Tibial nerve (tissue), 3 donors: ENCODE measurements at regions not wholly inside any gene's neighbourhood (a gene's known extent, or its start where the extent isn't known, plus 50 kb on each side); places are given as distances from the start of the nearest gene placed in this dataset.

Experiments
- CTCF ChIP-seq, 5 experiments: fragments of 200-600 bp in 3 of 5; fragments of 450-650 bp in 2 of 5; sonication (generic) in 3 of 5; IDR thresholded peaks; one replicate each; pipeline ENCODE4 v1.5.1; 2016 to 2019; ENCODE audit warnings: antibody characterized with exemption in 5 of 5, mild to moderate bottlenecking in 3 of 5, moderate library complexity in 2 of 5
- POLR2A ChIP-seq, 2 donors: fragments of 450-650 bp; IDR thresholded peaks; one replicate each; pipeline ENCODE4 v1.6.1; 2017; ENCODE audit warnings: antibody characterized with exemption in 2 of 2, mild to moderate bottlenecking in 2 of 2, moderate library complexity in 2 of 2

- TF ChIP-seq CTCF (IDR thresholded peaks at IDR 0.05) = no peak
- no peak for TF ChIP-seq POLR2A (IDR thresholded peaks at IDR 0.05)
Observed at GRCh38 chr2:207281436-207281835, 115.7 kb upstream of the KLF7 start.
